Large intestine (tissue), 3 donors: ENCODE measurements at regions not wholly inside any gene's neighbourhood (a gene's known extent, or its start where the extent isn't known, plus 50 kb on each side); places are given as distances from the start of the nearest gene placed in this dataset.

Source experiments
- DNase-seq, 2 donors: peaks; one replicate each; pipeline versions ENCODE4 v3.0.0 to v3.0.0-alpha.2; 2013
- H3K27ac ChIP-seq: one replicate; pipeline ENCODE4 v1.5.1; 2013; ENCODE audit warnings: low read length
- H3K27me3 ChIP-seq: 2 replicates; pipeline ENCODE4 v1.6.1; 2013; ENCODE audit warnings: low read length; ENCODE audit not compliant: control insufficient read depth, insufficient read depth
- H3K36me3 ChIP-seq: 2 replicates; pipeline ENCODE4 v1.6.1; 2013; ENCODE audit warnings: low read length; ENCODE audit not compliant: control insufficient read depth, insufficient read depth
- H3K4me1 ChIP-seq: one replicate; pipeline ENCODE4 v1.6.1; 2013; ENCODE audit warnings: low read length; ENCODE audit not compliant: control insufficient read depth, insufficient read depth
- H3K4me3 ChIP-seq: one replicate; pipeline ENCODE4 v1.5.1; 2013; ENCODE audit warnings: low read length
- H3K9me3 ChIP-seq: one replicate; pipeline ENCODE4 v1.6.1; 2013; ENCODE audit warnings: mild to moderate bottlenecking, low read depth, low read length, moderate library complexity; ENCODE audit not compliant: control insufficient read depth
- WGBS: methylation state at CpG from one replicate; pipeline ENCODE4 v1.1.5; 2013; ENCODE audit warnings: low lambda C conversion rate; ENCODE audit not compliant: insufficient coverage; 5-methylcytosine and 5-hydroxymethylcytosine counted together

DNA sequence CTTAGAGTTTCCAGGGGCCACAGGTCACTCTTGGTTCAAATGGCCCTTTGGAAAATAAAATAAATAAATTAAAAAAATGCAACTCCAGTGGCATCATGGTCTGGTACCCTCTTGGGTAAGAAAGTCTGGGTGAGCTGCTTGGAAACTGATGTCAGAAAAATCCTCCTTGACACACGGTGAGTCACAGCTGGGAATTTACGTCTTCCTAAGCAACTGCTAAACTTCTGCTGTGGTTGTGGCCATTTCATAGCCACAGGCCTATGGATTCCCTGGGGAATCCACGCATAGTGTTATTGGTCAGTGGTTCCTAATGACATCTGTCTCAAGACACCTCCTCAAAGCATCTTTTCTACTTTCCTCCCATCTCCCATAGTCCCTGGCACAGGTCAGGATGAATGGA is 220.8 kb downstream of the COG6 start:
- WGBS, result 100% methylated on average over 1 of the region's 3 CpGs
- no peak for DNase-seq
- no peaks in the 10 kb centered on the region for H3K9me3 ChIP-seq
- no peaks in the 10 kb centered on the region for H3K36me3 ChIP-seq
- H3K27ac ChIP-seq, result no peak overlapping the region
- H3K4me3 ChIP-seq, result no peak overlapping the region
- no peaks in the 10 kb centered on the region for H3K4me1 ChIP-seq
- no peaks in the 10 kb centered on the region for H3K27me3 ChIP-seq

DNA sequence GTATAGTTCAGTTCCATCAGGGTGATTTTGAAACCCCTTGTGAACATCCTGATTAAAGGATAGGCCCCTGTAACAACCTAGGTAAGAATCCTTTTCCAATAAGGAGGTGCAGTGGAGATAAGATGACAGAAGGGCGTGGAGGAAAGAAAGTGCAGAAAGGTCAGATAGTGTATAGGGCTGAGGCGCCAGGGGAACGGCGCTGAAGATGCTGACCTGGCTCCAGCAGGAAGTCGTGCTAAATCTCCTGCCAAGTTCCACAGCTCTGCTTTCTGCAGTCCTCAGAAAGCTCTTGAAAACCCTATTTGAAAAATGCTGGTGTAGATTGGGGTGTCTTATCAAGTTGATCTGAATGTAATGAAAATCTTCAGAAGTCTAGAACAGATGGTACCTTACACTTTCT is 221.7 kb downstream of the COG6 start:
- no peak overlapping the region for H3K4me3 ChIP-seq
- no peaks in the 10 kb centered on the region for H3K9me3 ChIP-seq
- H3K36me3 ChIP-seq, result no peaks in the 10 kb centered on the region
- no peaks in the 10 kb centered on the region for H3K27me3 ChIP-seq
- no peak for DNase-seq
- H3K27ac ChIP-seq, result no peak overlapping the region
- WGBS, result no CpG with 5 or more reads among the region's 5 CpGs
- no peaks in the 10 kb centered on the region for H3K4me1 ChIP-seq

DNA sequence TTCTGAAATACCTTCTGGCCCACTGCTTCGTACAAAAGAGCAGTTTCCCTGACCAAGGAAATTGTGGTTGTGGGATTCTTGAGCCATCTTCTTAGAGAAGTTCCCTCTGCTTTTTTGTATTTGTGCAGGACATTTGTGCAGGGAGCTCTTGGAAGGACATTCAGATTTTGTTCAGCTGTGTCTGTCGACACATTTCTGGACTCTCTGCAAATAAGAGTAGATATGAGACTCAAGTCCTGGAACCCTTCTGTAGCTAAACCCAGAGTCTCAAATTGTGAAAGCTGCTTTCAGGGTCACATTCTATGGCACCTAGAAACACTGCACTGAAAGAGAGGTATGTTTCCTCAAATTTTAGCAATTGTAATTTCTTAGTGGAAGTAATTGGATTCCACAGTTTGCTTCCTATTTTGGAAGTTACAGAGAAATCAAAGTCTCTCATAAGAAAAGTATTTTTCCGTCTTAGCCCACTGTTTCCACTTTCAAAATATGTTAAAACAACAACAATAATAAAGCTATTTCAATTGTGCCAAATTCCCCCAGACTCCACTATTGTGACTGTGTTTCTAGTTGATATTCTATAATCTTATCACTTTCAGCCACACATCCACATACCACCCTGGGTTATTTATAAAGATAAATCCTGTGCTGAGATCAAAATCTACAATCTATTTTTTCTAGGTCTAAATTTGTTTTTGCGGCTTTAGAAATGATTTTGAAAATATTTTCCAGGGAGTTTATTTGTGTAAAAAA is 224.0 kb downstream of the COG6 start:
- Histone ChIP-seq H3K9me3 (peaks cover 7% of the 10 kb centered on the region), H3K27ac (no peak overlapping the region), H3K4me3 (no peak overlapping the region), H3K4me1 (no peaks in the 10 kb centered on the region), H3K36me3 (no peaks in the 10 kb centered on the region), H3K27me3 (no peaks in the 10 kb centered on the region)
- no peak for DNase-seq
- 92% methylated on average over 2 of the region's 4 CpGs for WGBS

DNA sequence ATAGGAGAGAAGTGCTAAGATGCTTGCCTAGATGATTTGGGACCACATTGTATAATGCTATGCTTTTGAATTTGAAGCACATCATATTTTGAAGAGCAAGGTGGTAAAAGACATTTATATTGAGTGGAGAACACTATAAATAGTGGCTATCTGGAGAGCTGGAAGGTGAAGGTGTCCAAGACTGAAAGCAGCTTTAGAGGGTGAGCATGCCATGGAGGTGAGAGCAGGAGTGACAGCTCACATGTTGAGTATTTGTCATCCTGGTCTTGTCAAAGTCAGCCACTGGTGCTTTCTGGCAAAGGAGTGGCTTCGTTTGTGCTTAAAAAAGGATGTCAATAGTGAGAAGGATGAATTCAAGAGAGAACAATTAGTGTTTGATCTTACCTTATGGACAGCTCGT is 225.9 kb downstream of the COG6 start:
- H3K4me1 ChIP-seq, result no peaks in the 10 kb centered on the region
- H3K9me3 ChIP-seq, result peaks cover 11% of the 10 kb centered on the region
- no peaks in the 10 kb centered on the region for H3K27me3 ChIP-seq
- no peak for DNase-seq
- 0% methylated on average over 1 of the region's 2 CpGs for WGBS
- H3K4me3 ChIP-seq, result no peak overlapping the region
- H3K27ac ChIP-seq, result no peak overlapping the region
- H3K36me3 ChIP-seq, result no peaks in the 10 kb centered on the region

DNA sequence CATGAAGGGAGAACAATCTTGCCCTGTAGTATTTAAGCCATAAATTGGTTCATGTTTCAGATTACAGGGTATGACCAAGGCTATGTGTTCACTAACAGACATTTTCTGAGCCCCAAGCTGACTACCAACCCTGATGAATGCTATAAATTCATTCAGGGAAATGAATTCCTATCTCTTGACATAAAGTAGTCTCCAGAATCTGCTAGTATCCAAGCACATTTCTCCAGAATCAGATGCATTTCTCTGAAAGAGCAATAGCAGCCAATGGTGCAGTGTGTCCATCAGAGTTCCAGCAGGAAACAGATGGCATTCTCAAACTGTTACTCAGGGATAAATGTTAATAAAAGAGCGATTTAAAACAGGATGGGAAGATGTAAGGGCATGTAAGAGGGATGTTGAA is 226.4 kb downstream of the COG6 start:
- Histone ChIP-seq H3K9me3 (peaks cover 11% of the 10 kb centered on the region), H3K27ac (no peak overlapping the region), H3K4me3 (no peak overlapping the region), H3K36me3 (no peaks in the 10 kb centered on the region), H3K4me1 (no peaks in the 10 kb centered on the region), H3K27me3 (no peaks in the 10 kb centered on the region)
- WGBS, result 60% methylated on average over 1 of the region's 1 CpG
- no peak for DNase-seq

DNA sequence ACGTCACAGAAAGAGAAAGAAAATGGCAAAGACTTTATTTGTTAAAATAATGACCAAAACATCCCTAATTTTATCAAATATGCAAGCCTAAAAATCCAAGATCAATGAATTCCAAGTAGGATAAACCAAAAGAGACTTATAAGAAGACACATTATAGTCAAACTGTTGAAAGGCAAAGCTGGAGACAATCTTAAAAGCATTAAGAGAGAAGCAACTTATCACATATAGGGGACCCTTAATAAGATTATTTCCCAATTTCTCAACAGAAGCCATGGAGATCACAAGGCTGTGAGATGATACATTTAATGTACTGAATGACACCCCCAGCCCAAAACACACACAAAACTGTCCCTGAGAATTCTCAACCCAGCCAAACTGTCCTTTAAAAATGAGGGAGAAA is 228.7 kb downstream of the COG6 start:
- Histone ChIP-seq H3K9me3 (peaks cover 11% of the 10 kb centered on the region), H3K4me1 (no peaks in the 10 kb centered on the region), H3K27ac (no peak overlapping the region), H3K36me3 (no peaks in the 10 kb centered on the region), H3K27me3 (no peaks in the 10 kb centered on the region), H3K4me3 (no peak overlapping the region)
- no peak for DNase-seq
- 40% methylated on average over 1 of the region's 1 CpG for WGBS

DNA sequence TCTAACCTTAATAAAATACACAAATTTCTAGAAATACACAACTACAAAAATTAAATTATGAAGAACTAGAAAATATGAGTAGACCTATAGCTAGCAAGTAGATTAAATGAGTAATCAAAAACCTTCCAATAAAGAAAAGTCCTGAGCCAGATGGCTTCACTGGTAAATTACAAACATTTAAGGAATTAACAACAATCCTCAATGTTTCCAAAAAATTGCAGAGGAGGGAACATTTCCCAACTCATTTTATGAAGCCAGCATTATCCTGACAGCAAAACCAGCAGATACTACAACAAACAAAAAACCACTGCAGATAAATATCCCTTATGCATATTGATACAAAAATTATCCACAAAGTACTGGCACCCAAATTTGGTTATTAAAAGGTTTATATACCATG is 230.9 kb downstream of the COG6 start:
- H3K9me3 ChIP-seq, result peaks cover 11% of the 10 kb centered on the region
- H3K4me1 ChIP-seq, result no peaks in the 10 kb centered on the region
- no peak overlapping the region for H3K4me3 ChIP-seq
- H3K27me3 ChIP-seq, result no peaks in the 10 kb centered on the region
- no peaks in the 10 kb centered on the region for H3K36me3 ChIP-seq
- no peak overlapping the region for H3K27ac ChIP-seq
- DNase-seq, result no peak

DNA sequence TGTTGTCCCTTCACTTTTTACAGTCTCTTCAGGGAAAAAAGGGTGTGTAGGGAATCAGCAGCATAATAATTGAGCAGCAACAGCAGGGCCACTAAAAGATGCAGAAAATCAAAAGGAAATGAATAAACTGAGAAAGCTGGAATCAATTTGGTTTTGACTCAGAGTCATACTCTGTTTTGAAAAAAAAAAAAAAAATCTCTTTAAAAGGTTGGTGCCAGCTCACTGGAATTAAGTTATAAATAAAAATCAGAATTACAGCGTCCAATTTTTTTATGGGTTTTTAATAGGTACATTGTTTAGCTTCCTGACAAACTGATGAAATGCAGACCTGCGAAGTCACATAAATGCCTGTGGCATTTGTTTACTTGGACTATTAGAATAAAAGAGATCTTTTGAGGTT is 231.9 kb downstream of the COG6 start:
- Histone ChIP-seq H3K27me3 (no peaks in the 10 kb centered on the region), H3K4me1 (no peaks in the 10 kb centered on the region), H3K36me3 (no peaks in the 10 kb centered on the region), H3K4me3 (no peak overlapping the region), H3K27ac (no peak overlapping the region), H3K9me3 (peaks cover 11% of the 10 kb centered on the region)
- WGBS, result no CpG with 5 or more reads among the region's 2 CpGs
- no peak for DNase-seq

DNA sequence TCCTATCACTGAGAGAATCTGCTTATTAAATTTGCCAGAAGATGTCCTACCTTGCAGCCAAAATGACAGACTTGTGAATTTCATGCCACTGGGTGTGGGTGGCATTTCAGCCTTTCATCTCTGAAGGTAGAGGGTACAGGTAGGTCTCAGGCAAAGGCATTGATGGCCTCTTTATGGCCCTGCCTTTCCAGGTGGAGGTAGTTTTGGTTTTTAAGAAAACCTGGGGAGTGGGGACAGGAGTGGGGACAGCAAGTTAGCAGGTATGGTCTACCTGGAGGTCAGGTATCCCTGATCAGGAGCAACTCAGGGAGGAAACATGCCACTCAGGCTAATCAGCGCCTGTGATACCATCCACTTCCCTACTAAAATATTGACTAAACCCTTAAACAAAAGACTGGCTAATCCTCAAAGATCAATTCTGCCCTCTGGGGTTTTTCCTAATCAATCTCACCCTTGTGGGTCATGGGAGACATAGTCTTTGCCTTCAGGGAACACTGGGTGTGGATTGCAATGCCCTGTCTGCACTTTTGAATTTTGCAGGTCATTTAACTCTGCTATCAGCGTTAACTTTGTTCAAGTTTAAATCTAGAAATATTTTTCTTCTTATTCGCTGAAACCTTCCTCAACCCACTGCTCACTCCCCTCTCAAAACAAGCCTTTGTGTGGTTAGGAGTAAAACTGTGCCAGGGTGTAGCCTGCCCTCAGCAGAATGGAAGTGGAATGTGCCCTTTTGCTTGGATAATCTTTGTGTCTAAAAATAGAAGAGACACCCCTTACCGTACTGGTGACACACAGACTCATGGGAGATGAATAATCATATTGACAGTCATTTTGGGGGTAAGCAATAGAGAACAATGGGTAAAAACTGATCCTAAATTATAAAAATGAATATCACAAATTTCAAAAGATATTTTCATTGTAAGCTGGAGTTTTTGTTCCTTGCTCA is 233.7 kb downstream of the COG6 start:
- 94% methylated on average over 2 of the region's 4 CpGs for WGBS
- no peak overlapping the region for H3K27ac ChIP-seq
- H3K4me3 ChIP-seq, result no peak overlapping the region
- no peak for DNase-seq
- H3K9me3 ChIP-seq, result peaks cover 5% of the 10 kb centered on the region
- H3K4me1 ChIP-seq, result no peaks in the 10 kb centered on the region
- H3K27me3 ChIP-seq, result no peaks in the 10 kb centered on the region
- no peaks in the 10 kb centered on the region for H3K36me3 ChIP-seq

DNA sequence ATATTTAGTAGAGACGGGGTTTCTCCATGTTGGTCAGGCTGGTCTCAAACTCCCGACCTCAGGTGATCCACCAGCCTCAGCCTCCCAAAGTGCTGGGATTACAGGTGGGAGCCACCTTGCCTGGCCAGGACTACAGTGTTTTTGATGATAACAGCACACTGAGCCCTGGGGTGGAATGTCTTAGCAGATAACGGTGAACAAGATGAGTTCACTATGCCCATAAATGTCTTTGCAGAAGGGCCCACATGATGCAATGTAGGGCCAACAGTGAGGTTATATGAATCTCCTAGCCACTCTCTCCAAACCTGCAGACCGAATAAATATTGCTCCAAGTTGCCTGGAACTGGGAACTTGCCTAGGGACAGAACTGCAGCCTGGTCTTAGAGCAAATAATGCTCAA is 235.1 kb downstream of the COG6 start:
- no peaks in the 10 kb centered on the region for H3K36me3 ChIP-seq
- 60% methylated on average over 1 of the region's 4 CpGs for WGBS
- H3K4me1 ChIP-seq, result no peaks in the 10 kb centered on the region
- H3K27me3 ChIP-seq, result no peaks in the 10 kb centered on the region
- H3K9me3 ChIP-seq, result peaks cover 2% of the 10 kb centered on the region
- no peak overlapping the region for H3K27ac ChIP-seq
- H3K4me3 ChIP-seq, result no peak overlapping the region
- no peak for DNase-seq
